H1 (cell line): ENCODE measurements at regions not wholly inside any gene's neighbourhood (a gene's known extent, or its start where the extent isn't known, plus 50 kb on each side); places are given as distances from the start of the nearest gene placed in this dataset.

Experiments
- CTCF ChIA-PET: fragments of 300-600 bp; sonication (Branson Sonifier 250); formaldehyde crosslinking; loops from one replicate; lab custom pipeline; 2021; ENCODE audit not compliant: partially characterized antibody; lab: Charles Lee
- POLR2A ChIA-PET: fragments of 300-600 bp; sonication (Branson Sonifier 250); formaldehyde crosslinking; loops from one replicate; lab custom pipeline; 2021; ENCODE audit warnings: inconsistent platforms; ENCODE audit not compliant: partially characterized antibody; lab: Charles Lee
- DNase-seq, 2 experiments: peaks; one replicate each; pipeline versions ENCODE4 v3.0.0 to v3.0.0-alpha.2; 2010 to 2022; ENCODE audit warnings: low spot score in 2 of 2, low read depth in 1 of 2, mixed read lengths in 1 of 2
- FAIRE-seq: peaks from 2 replicates; lab custom pipeline; 2011; peaks lifted over from hg19 to GRCh38; lab: Jason Lieb, UNC
- H2AFZ ChIP-seq: 2 replicates; pipeline ENCODE4 v1.8.1; 2012; ENCODE audit warnings: low read length, inconsistent platforms
- H2AK5ac ChIP-seq: 2 replicates; pipeline ENCODE4 v1.6.1; 2013; ENCODE audit warnings: low read depth, low read length
- H2BK120ac ChIP-seq: replicated peaks from 2 replicates; pipeline ENCODE3; 2013; ENCODE audit warnings: low read depth, low read length, inconsistent platforms
- H2BK12ac ChIP-seq: 2 replicates; pipeline ENCODE4 v1.6.1; 2013; ENCODE audit warnings: low read depth, low read length
- H2BK15ac ChIP-seq: 2 replicates; pipeline ENCODE4 v1.6.1; 2013; ENCODE audit warnings: low read length
- H2BK20ac ChIP-seq: 2 replicates; pipeline ENCODE4 v1.6.1; 2013; ENCODE audit warnings: low read length
- H2BK5ac ChIP-seq: 2 replicates; pipeline ENCODE4 v1.6.1; 2013; ENCODE audit warnings: low read depth, low read length
- H3K14ac ChIP-seq: 2 replicates; pipeline ENCODE4 v1.6.1; 2013; ENCODE audit warnings: inconsistent platforms; ENCODE audit not compliant: insufficient read length
- H3K18ac ChIP-seq: 2 replicates; pipeline ENCODE4 v1.6.1; 2013; ENCODE audit warnings: low read length; ENCODE audit errors: extremely low read depth
- H3K23ac ChIP-seq: 2 replicates; pipeline ENCODE4 v1.6.1; 2013; ENCODE audit warnings: inconsistent platforms; ENCODE audit not compliant: insufficient read length
- H3K23me2 ChIP-seq: 2 replicates; pipeline ENCODE4 v1.6.1; 2013; ENCODE audit warnings: low read depth, low read length
- H3K27ac ChIP-seq: 2 replicates; pipeline ENCODE4 v1.6.1; 2011; ENCODE audit warnings: low read depth, low read length, inconsistent platforms
- H3K27me3 ChIP-seq, 4 experiments: replicated peaks in 1 of 4; 1 replicate in 1 of 4; 2 replicates in 3 of 4; pipeline versions ENCODE4 v1.6.1 to v1.8.1; 2011 to 2013; ENCODE audit warnings: low read length in 3 of 4, mild to moderate bottlenecking in 3 of 4, inconsistent platforms in 2 of 4, mixed read lengths in 2 of 4, moderate library complexity in 1 of 4; ENCODE audit not compliant: control insufficient read depth in 3 of 4, insufficient read depth in 3 of 4; ENCODE audit errors: extremely low read depth in 1 of 4
- H3K36me3 ChIP-seq, 4 experiments: 2 replicates each; pipeline versions ENCODE4 v1.6.1 to v1.8.1; 2011 to 2013; ENCODE audit warnings: mild to moderate bottlenecking in 4 of 4, low read length in 3 of 4, moderate library complexity in 2 of 4, control low read depth in 1 of 4, inconsistent platforms in 1 of 4; ENCODE audit not compliant: insufficient read depth in 4 of 4, control insufficient read depth in 2 of 4
- H3K4ac ChIP-seq: replicated peaks from 2 replicates; pipeline ENCODE3; 2013; ENCODE audit warnings: low read length, low read depth, mixed read lengths, inconsistent platforms; ENCODE audit not compliant: insufficient read length
- H3K4me1 ChIP-seq, 4 experiments: replicated peaks in 1 of 4; 1 replicate in 1 of 4; 2 replicates in 3 of 4; pipeline versions ENCODE4 v1.6.1 to v1.8.1; 2011 to 2013; ENCODE audit warnings: low read length in 3 of 4, inconsistent platforms in 2 of 4, mixed read lengths in 1 of 4; ENCODE audit not compliant: insufficient read depth in 4 of 4, control insufficient read depth in 3 of 4
- H3K4me2 ChIP-seq, 2 experiments: 2 replicates each; pipeline versions ENCODE4 v1.6.1 to v1.8.1; 2011 to 2013; ENCODE audit warnings: low read depth in 2 of 2, low read length in 2 of 2, control low read depth in 1 of 2, inconsistent platforms in 1 of 2, mild to moderate bottlenecking in 1 of 2; ENCODE audit not compliant: insufficient read depth in 1 of 2
- H3K4me3 ChIP-seq, 4 experiments: fragments of 200-600, 300-600 bp in 1 of 4; sonication (generic), shearing (Covaris generic), sonication (Bioruptor Twin) in 1 of 4; 2 replicates each; pipeline versions ENCODE4 v1.5.1 to v1.8.1; 2011 to 2016; ENCODE audit warnings: low read length in 4 of 4, low read depth in 3 of 4, control low read depth in 2 of 4, inconsistent platforms in 2 of 4, mild to moderate bottlenecking in 2 of 4, mixed read lengths in 1 of 4, moderate library complexity in 1 of 4; ENCODE audit not compliant: insufficient read depth in 2 of 4; ENCODE audit errors: extremely low read depth in 1 of 4
- H3K56ac ChIP-seq: replicated peaks from 2 replicates; pipeline ENCODE3; 2013; ENCODE audit warnings: low read depth, mild to moderate bottlenecking, mixed read lengths, low read length, inconsistent platforms; ENCODE audit not compliant: insufficient read length
- H3K79me1 ChIP-seq: 2 replicates; pipeline ENCODE4 v1.6.1; 2013; ENCODE audit warnings: low read depth, low read length, control low read depth
- H3K79me2 ChIP-seq, 2 experiments: 2 replicates each; pipeline versions ENCODE4 v1.6.1 to v1.8.1; 2012 to 2013; ENCODE audit warnings: low read length in 2 of 2, mild to moderate bottlenecking in 2 of 2, inconsistent platforms in 1 of 2; ENCODE audit not compliant: insufficient read depth in 2 of 2, control insufficient read depth in 1 of 2
- H3K9ac ChIP-seq, 4 experiments: replicated peaks in 1 of 4; 1 replicate in 1 of 4; 2 replicates in 3 of 4; pipeline versions ENCODE4 v1.6.1 to v1.8.1; 2011 to 2013; ENCODE audit warnings: low read depth in 3 of 4, low read length in 3 of 4, control low read depth in 2 of 4, mild to moderate bottlenecking in 2 of 4, moderate library complexity in 2 of 4, inconsistent platforms in 1 of 4; ENCODE audit errors: extremely low read depth in 1 of 4
- H3K9me3 ChIP-seq, 2 experiments: 2 replicates each; pipeline versions ENCODE4 v1.6.1 to v1.8.1; 2012 to 2013; ENCODE audit warnings: mild to moderate bottlenecking in 2 of 2, moderate library complexity in 2 of 2, control low read depth in 1 of 2, inconsistent platforms in 1 of 2, low read depth in 1 of 2, low read length in 1 of 2, mixed read lengths in 1 of 2; ENCODE audit not compliant: insufficient read depth in 2 of 2
- H4K20me1 ChIP-seq, 2 experiments: replicated peaks in 1 of 2; 2 replicates each; pipeline versions ENCODE3 to v1.8.1; 2011 to 2013; ENCODE audit warnings: inconsistent platforms in 2 of 2, low read length in 2 of 2, mild to moderate bottlenecking in 1 of 2; ENCODE audit not compliant: insufficient read depth in 2 of 2, control insufficient read depth in 1 of 2
- H4K5ac ChIP-seq: 2 replicates; pipeline ENCODE4 v1.6.1; 2013; ENCODE audit warnings: low read length, low read depth, mixed read lengths, inconsistent platforms; ENCODE audit not compliant: insufficient read length
- H4K8ac ChIP-seq: 2 replicates; pipeline ENCODE4 v1.8.0; 2013; ENCODE audit warnings: mild to moderate bottlenecking, moderate library complexity, low read length, inconsistent platforms; ENCODE audit not compliant: insufficient read depth; ENCODE audit errors: extremely low read depth
- H4K91ac ChIP-seq: replicated peaks from 2 replicates; pipeline ENCODE3; 2013; ENCODE audit warnings: low read length, mixed read lengths, inconsistent platforms; ENCODE audit not compliant: insufficient read length
- BACH1 ChIP-seq: IDR thresholded peaks from 2 replicates; pipeline ENCODE4 v1.6.1; 2012; ENCODE audit warnings: low read length, improper control_type of control experiment
- CREB1 ChIP-seq: IDR thresholded peaks from 2 replicates; pipeline ENCODE4 v1.6.1; 2012; ENCODE audit warnings: inconsistent platforms
- HDAC2 ChIP-seq, 2 experiments: fragments of 300-600 bp in 1 of 2; sonication (generic) in 1 of 2; IDR thresholded peaks; 2 replicates each; pipeline ENCODE4 v1.6.1; 2011 to 2012; ENCODE audit warnings: low read depth in 2 of 2, low read length in 2 of 2, mild to moderate bottlenecking in 2 of 2, moderate library complexity in 2 of 2, borderline replicate concordance in 1 of 2, inconsistent platforms in 1 of 2
- HDAC6 ChIP-seq: IDR thresholded peaks from one replicate; pipeline ENCODE4 v1.7.1; 2012; ENCODE audit warnings: low read depth, mild to moderate bottlenecking, inconsistent platforms, low read length, moderate library complexity
- PHF8 ChIP-seq: fragments of 200-600 bp; sonication (generic); conservative IDR thresholded peaks from 2 replicates; pipeline ENCODE4 v1.7.1; 2012; ENCODE audit warnings: low read depth, mild to moderate bottlenecking, inconsistent platforms, low read length, moderate library complexity
- RBBP5 ChIP-seq: IDR thresholded peaks from 2 replicates; pipeline ENCODE4 v1.7.1; 2012; ENCODE audit warnings: low read depth, mild to moderate bottlenecking, inconsistent platforms, low read length, moderate library complexity, borderline replicate concordance
- TAF1 ChIP-seq: IDR thresholded peaks from 2 replicates; pipeline ENCODE4 v1.6.1; 2011; ENCODE audit warnings: mild to moderate bottlenecking, low read depth, low read length
- TBP ChIP-seq: IDR thresholded peaks from 2 replicates; pipeline ENCODE4 v1.6.1; 2011; ENCODE audit warnings: low read depth, low read length, improper control_type of control experiment
- WGBS, 2 experiments: shearing (Covaris generic) in 1 of 2; methylation state at CpG; one replicate each; pipeline versions ENCODE4 v1.1.6 to v1.1.7; 2013 to 2015; ENCODE audit warnings: low lambda C conversion rate in 2 of 2, mixed read lengths in 2 of 2, inconsistent platforms in 1 of 2, low coverage in 1 of 2, missing lambda C conversion rate in 1 of 2; ENCODE audit not compliant: insufficient replicate concordance in 2 of 2, insufficient coverage in 1 of 2, insufficient read length in 1 of 2; ENCODE audit errors: extremely low coverage in 1 of 2, missing lambda C conversion rate in 1 of 2; 5-methylcytosine and 5-hydroxymethylcytosine counted together

GRCh38 chr4:145340071-145340675, 141.5 kb upstream of the SMAD1 start:
- Histone ChIP-seq H3K14ac (no peak overlapping the region), H3K4ac (no peak overlapping the region), H2BK12ac (no peak overlapping the region), H3K23me2 (no peaks in the 10 kb centered on the region), H3K4me1 (no peaks in the 10 kb centered on the region), H3K9ac (no peak overlapping the region), H2AK5ac (no peak overlapping the region), H3K4me3 (no peak overlapping the region), H2AFZ (peak overlapping the region; percentile 67; the same call in 1 of the 2 replicates), H2BK120ac (no peak overlapping the region), H2BK20ac (no peak overlapping the region), H4K8ac (no peak overlapping the region), H3K79me2 (no peaks in the 10 kb centered on the region), H3K4me2 (no peak overlapping the region), H4K20me1 (no peaks in the 10 kb centered on the region), H3K27me3 (no peaks in the 10 kb centered on the region), H3K79me1 (no peaks in the 10 kb centered on the region), H3K18ac (no peak overlapping the region), H4K91ac (no peak overlapping the region), H2BK5ac (no peak overlapping the region), H4K5ac (no peak overlapping the region), H2BK15ac (no peak overlapping the region), H3K56ac (no peak overlapping the region), H3K9me3 (no peaks in the 10 kb centered on the region), H3K27ac (no peak overlapping the region), H3K36me3 (no peaks in the 10 kb centered on the region), H3K23ac (no peak overlapping the region)
- ChIA-PET CTCF (no interaction called here), POLR2A (no interaction called here)
- WGBS, 2 experiments = 92% methylated on average over 7 of the region's 7 CpGs; no CpG with 5 or more reads in 1 of the 2 experiments
- FAIRE-seq (no peak), DNase-seq (peak in 1 of 2 experiments; percentile 52)
- TF ChIP-seq PHF8 (no peak), CREB1 (no peak), RBBP5 (no peak), TBP (no peak), HDAC6 (no peak), BACH1 (no peak), HDAC2 (IDR thresholded peaks at IDR 0.05; ENCODE audit: borderline replicate concordance in 1 of 2, low read depth in 2 of 2, low read length in 2 of 2) (no peak), TAF1 (no peak)
